ENCODE measurements at regions not wholly inside any gene's neighbourhood (a gene's known extent, or its start where the extent isn't known, plus 50 kb on each side); places are given as distances from the start of the nearest gene placed in this dataset.
"Not testable (repeated sequence)": the region's sequence is repeated elsewhere in the genome, so short reads cannot be mapped to it uniquely, and the experiment has no call there.

DNA sequence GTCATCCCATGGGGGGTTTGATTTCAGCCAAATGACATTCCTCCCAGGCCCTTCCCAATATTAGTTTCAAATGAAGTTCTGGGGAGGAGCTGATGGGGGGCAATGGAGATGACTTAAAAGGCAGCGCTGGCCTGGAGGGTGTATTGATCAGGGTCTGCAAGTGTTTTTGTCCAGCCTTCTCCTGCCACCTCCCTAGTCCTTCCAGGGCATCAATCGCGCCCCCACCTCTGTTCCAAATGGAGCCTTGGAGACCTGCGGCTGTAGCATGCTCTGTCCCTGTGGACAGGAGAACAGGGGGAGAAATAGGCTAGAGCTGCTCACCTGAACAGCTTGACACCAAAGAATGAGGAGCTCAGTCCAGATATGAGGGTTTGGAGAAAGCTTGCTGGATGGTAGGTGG lies 386.8 kb upstream of the PODXL start:
- Histone ChIP-seq H3K36me3 (ENCODE audit: insufficient read depth, low read length) (no peaks in the 10 kb centered on the region), H3K4me3 (ENCODE audit: low read length in 2 of 2) (no peak overlapping the region), H3K27me3 (ENCODE audit: insufficient read depth, low read length) (no peaks in the 10 kb centered on the region), H3K9me3 (ENCODE audit: control insufficient read depth in 1 of 2, low read length in 2 of 2) (no peaks in the 10 kb centered on the region), H3K4me1 (ENCODE audit: insufficient read depth, low read length) (no peaks in the 10 kb centered on the region), H3K27ac (ENCODE audit: low read depth, low read length) (no peak overlapping the region)
- H3K27ac Mint-ChIP-seq: no peak overlapping the region
- CTCF ChIA-PET (ENCODE audit: partially characterized antibody): no interaction called here
- H3K9me3 Mint-ChIP-seq: peaks cover 0 to 9% (median 0%) of the 10 kb centered on the region in 8 donors
- no peak for DNase-seq
- H3K36me3 Mint-ChIP-seq: no peaks in the 10 kb centered on the region
- H3K4me1 Mint-ChIP-seq: no peaks in the 10 kb centered on the region
- POLR2A ChIA-PET (ENCODE audit: partially characterized antibody): no interaction called here
- H3K27me3 Mint-ChIP-seq: peaks cover 6 to 11% of the 10 kb centered on the region in 2 donors
- H3K4me3 Mint-ChIP-seq: no peak overlapping the region
- intact Hi-C loops (cut with micrococcal nuclease): no loop called here

- ChIA-PET CTCF (ENCODE audit: partially characterized antibody) (no interaction called here), POLR2A (ENCODE audit: partially characterized antibody) (no interaction called here)
- intact Hi-C loops (cut with micrococcal nuclease): no loop called here
- no peak overlapping the region for H3K27ac ChIP-seq (ENCODE audit: low read depth, low read length)
- H3K4me3 Mint-ChIP-seq: no peak overlapping the region
- no peaks in the 10 kb centered on the region for H3K36me3 Mint-ChIP-seq
- H3K9me3 ChIP-seq (ENCODE audit: control insufficient read depth in 1 of 2, low read length in 2 of 2): no peaks in the 10 kb centered on the region
- no peak overlapping the region for H3K4me3 ChIP-seq (ENCODE audit: low read length in 2 of 2)
- H3K27me3 Mint-ChIP-seq: peaks cover 6 to 11% of the 10 kb centered on the region in 2 donors
- H3K27ac Mint-ChIP-seq: no peak overlapping the region
- no peaks in the 10 kb centered on the region for H3K4me1 ChIP-seq (ENCODE audit: insufficient read depth, low read length)
- H3K27me3 ChIP-seq (ENCODE audit: insufficient read depth, low read length): no peaks in the 10 kb centered on the region
- H3K9me3 Mint-ChIP-seq: peaks cover 0 to 9% (median 0%) of the 10 kb centered on the region in 8 donors
- no peaks in the 10 kb centered on the region for H3K4me1 Mint-ChIP-seq
- no peaks in the 10 kb centered on the region for H3K36me3 ChIP-seq (ENCODE audit: insufficient read depth, low read length)
- no peak for DNase-seq
Measured at GRCh38 chr7:131942287-131943150, 386.1 kb upstream of the PODXL start.

GRCh38 chr7:131941291-131941690 lies 384.9 kb upstream of the PODXL start:
- Histone ChIP-seq H3K36me3 (ENCODE audit: insufficient read depth, low read length) (no peaks in the 10 kb centered on the region), H3K9me3 (ENCODE audit: control insufficient read depth in 1 of 2, low read length in 2 of 2) (no peaks in the 10 kb centered on the region), H3K27me3 (ENCODE audit: insufficient read depth, low read length) (no peaks in the 10 kb centered on the region), H3K27ac (ENCODE audit: low read depth, low read length) (no peak overlapping the region), H3K4me3 (ENCODE audit: low read length in 2 of 2) (no peak overlapping the region), H3K4me1 (ENCODE audit: insufficient read depth, low read length) (no peaks in the 10 kb centered on the region)
- intact Hi-C loops (cut with micrococcal nuclease): no loop called here
- Mint-ChIP-seq H3K36me3 (no peaks in the 10 kb centered on the region), H3K4me3 (no peak overlapping the region), H3K27ac (no peak overlapping the region), H3K27me3 (peaks cover 8 to 12% of the 10 kb centered on the region in 2 donors), H3K9me3 (peaks cover 0 to 3% (median 0%) of the 10 kb centered on the region in 8 donors), H3K4me1 (no peaks in the 10 kb centered on the region)
- ChIA-PET CTCF (ENCODE audit: partially characterized antibody) (no interaction called here), POLR2A (ENCODE audit: partially characterized antibody) (no interaction called here)
- DNase-seq: no peak

DNA sequence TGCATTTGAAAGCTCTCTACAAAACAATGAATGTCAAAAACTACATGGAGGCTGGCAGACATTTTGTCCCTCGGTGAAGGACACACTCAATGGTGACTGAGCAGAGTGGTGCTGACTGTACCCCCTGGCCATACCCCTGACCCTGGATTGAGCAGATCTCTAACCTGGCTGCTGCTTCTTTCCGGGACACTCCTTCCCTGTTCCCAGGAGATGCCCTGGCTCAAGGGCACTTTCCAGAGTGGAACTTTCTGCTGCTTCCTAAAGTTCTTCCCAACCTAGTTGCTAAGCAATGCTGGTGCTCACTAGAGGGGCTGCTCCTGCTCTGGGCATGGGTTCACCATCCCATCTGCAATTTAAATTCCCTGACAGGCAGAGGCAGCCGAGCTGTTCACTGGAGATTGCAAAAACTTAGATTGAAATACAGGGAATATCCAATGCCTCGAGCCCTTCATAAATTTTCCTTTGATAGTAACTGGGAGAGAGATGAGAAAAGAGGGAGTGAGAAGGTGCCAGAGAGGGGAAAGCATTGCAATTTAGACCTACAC lies 384.3 kb upstream of the PODXL start:
- ChIA-PET POLR2A (ENCODE audit: partially characterized antibody) (no interaction called here), CTCF (ENCODE audit: partially characterized antibody) (no interaction called here)
- no peak overlapping the region for H3K27ac ChIP-seq (ENCODE audit: low read depth, low read length)
- H3K9me3 Mint-ChIP-seq: peaks cover 0 to 3% (median 0%) of the 10 kb centered on the region in 8 donors
- no peak overlapping the region for H3K4me3 Mint-ChIP-seq
- no peaks in the 10 kb centered on the region for H3K36me3 Mint-ChIP-seq
- H3K36me3 ChIP-seq (ENCODE audit: insufficient read depth, low read length): no peaks in the 10 kb centered on the region
- no peaks in the 10 kb centered on the region for H3K27me3 ChIP-seq (ENCODE audit: insufficient read depth, low read length)
- H3K4me1 ChIP-seq (ENCODE audit: insufficient read depth, low read length): no peaks in the 10 kb centered on the region
- H3K4me3 ChIP-seq (ENCODE audit: low read length in 2 of 2): no peak overlapping the region
- intact Hi-C loops (cut with micrococcal nuclease): no loop called here
- H3K27ac Mint-ChIP-seq: no peak overlapping the region
- H3K27me3 Mint-ChIP-seq: peaks cover 9 to 10% of the 10 kb centered on the region in 2 donors
- H3K4me1 Mint-ChIP-seq: no peaks in the 10 kb centered on the region
- H3K9me3 ChIP-seq (ENCODE audit: control insufficient read depth in 1 of 2, low read length in 2 of 2): no peaks in the 10 kb centered on the region
- no peak for DNase-seq

DNA sequence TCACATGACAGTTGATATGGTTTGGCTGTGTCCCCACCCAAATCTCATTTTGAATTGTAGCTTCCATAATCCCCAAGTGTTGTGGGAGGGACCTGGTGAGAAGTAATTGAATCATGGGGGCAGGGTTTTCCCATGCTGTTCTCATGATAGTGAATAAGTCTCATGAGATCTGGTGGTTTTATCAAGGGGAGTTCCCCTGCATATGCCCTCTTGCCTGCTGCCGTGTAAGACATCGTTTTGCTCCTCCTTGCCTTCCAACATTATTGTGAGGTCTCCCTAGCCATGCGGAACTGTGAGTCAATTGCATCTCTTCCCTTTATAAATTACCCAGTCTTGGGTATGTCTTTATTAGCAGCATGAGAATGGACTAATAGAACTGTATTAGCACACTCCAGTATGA lies 382.4 kb upstream of the PODXL start:
- DNase-seq; H3K9me3 ChIP-seq (ENCODE audit: control insufficient read depth in 1 of 2, low read length in 2 of 2): not testable (repeated sequence)

GRCh38 chr7:131937868-131938267 lies 381.4 kb upstream of the PODXL start:
- Histone ChIP-seq H3K27me3 (ENCODE audit: insufficient read depth, low read length) (no peaks in the 10 kb centered on the region), H3K36me3 (ENCODE audit: insufficient read depth, low read length) (no peaks in the 10 kb centered on the region), H3K4me3 (ENCODE audit: low read length in 2 of 2) (no peak overlapping the region), H3K4me1 (ENCODE audit: insufficient read depth, low read length) (no peaks in the 10 kb centered on the region), H3K9me3 (ENCODE audit: control insufficient read depth in 1 of 2, low read length in 2 of 2) (no peaks in the 10 kb centered on the region), H3K27ac (ENCODE audit: low read depth, low read length) (no peak overlapping the region)
- Mint-ChIP-seq H3K27ac (no peak overlapping the region), H3K4me3 (no peak overlapping the region), H3K9me3 (peaks cover 0 to 3% (median 0%) of the 10 kb centered on the region in 8 donors), H3K27me3 (peaks cover 2 to 9% of the 10 kb centered on the region in 2 donors), H3K36me3 (no peaks in the 10 kb centered on the region), H3K4me1 (no peaks in the 10 kb centered on the region)
- ChIA-PET CTCF (ENCODE audit: partially characterized antibody) (no interaction called here), POLR2A (ENCODE audit: partially characterized antibody) (no interaction called here)
- intact Hi-C loops (cut with micrococcal nuclease): no loop called here
- no peak for DNase-seq

More for the DNA sequence above, 382.4 kb upstream of the PODXL start:
- H3K27me3 ChIP-seq (ENCODE audit: insufficient read depth, low read length); intact Hi-C loops (cut with micrococcal nuclease); H3K27me3 Mint-ChIP-seq; H3K36me3 Mint-ChIP-seq; POLR2A ChIA-PET (ENCODE audit: partially characterized antibody); H3K4me1 ChIP-seq (ENCODE audit: insufficient read depth, low read length); H3K9me3 Mint-ChIP-seq; H3K36me3 ChIP-seq (ENCODE audit: insufficient read depth, low read length); H3K27ac ChIP-seq (ENCODE audit: low read depth, low read length); H3K27ac Mint-ChIP-seq; H3K4me1 Mint-ChIP-seq; H3K4me3 ChIP-seq (ENCODE audit: low read length in 2 of 2); CTCF ChIA-PET (ENCODE audit: partially characterized antibody); H3K4me3 Mint-ChIP-seq: not testable (repeated sequence)

GRCh38 chr7:131935180-131935579 lies 378.8 kb upstream of the PODXL start:
- H3K27ac Mint-ChIP-seq: no peak overlapping the region
- intact Hi-C loops (cut with micrococcal nuclease): no loop called here
- Histone ChIP-seq H3K36me3 (ENCODE audit: insufficient read depth, low read length) (no peaks in the 10 kb centered on the region), H3K27ac (ENCODE audit: low read depth, low read length) (no peak overlapping the region), H3K27me3 (ENCODE audit: insufficient read depth, low read length) (no peaks in the 10 kb centered on the region), H3K4me1 (ENCODE audit: insufficient read depth, low read length) (no peaks in the 10 kb centered on the region), H3K4me3 (ENCODE audit: low read length in 2 of 2) (no peak overlapping the region), H3K9me3 (ENCODE audit: control insufficient read depth in 1 of 2, low read length in 2 of 2) (no peaks in the 10 kb centered on the region)
- CTCF ChIA-PET (ENCODE audit: partially characterized antibody): no interaction called here
- H3K27me3 Mint-ChIP-seq: peaks cover 2 to 9% of the 10 kb centered on the region in 2 donors
- H3K9me3 Mint-ChIP-seq: peaks cover 0 to 2% (median 0%) of the 10 kb centered on the region in 8 donors
- no peaks in the 10 kb centered on the region for H3K36me3 Mint-ChIP-seq
- POLR2A ChIA-PET (ENCODE audit: partially characterized antibody): no interaction called here
- DNase-seq: no peak
- H3K4me1 Mint-ChIP-seq: no peaks in the 10 kb centered on the region
- H3K4me3 Mint-ChIP-seq: no peak overlapping the region

All from CD4-positive, alpha-beta memory T cell (primary cell).